HG02623 (cell line): ENCODE measurements at regions not wholly inside any gene's neighbourhood (a gene's known extent, or its start where the extent isn't known, plus 50 kb on each side); places are given as distances from the start of the nearest gene placed in this dataset.

ENCODE experiments used
- ATAC-seq: cut with Tn5 transposase; IDR thresholded peaks from one replicate; pipeline ENCODE4 v1.9.1; 2021; ENCODE audit warnings: moderate library complexity; ENCODE audit not compliant: unreplicated experiment

DNA sequence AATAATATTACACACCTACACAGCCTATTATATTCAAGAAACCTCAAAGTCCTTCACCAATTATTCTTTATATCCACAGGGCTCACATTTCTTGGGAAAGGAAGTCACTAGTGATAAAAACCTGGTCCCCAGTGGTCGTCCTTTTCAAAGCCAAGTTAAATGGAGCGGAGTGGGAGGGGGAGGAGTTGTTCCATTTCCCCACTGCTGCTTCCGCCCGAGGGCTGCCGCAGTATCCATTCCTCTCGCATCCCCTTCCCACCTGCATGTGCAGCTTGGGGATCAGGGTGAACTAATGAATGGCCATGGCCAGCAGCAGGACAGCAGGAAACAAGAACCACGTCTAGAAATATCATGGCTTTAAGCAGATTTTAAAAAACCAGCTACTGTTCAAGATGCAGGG lies 76.4 kb upstream of the SEMA6D start:
- ATAC-seq: no peak

DNA sequence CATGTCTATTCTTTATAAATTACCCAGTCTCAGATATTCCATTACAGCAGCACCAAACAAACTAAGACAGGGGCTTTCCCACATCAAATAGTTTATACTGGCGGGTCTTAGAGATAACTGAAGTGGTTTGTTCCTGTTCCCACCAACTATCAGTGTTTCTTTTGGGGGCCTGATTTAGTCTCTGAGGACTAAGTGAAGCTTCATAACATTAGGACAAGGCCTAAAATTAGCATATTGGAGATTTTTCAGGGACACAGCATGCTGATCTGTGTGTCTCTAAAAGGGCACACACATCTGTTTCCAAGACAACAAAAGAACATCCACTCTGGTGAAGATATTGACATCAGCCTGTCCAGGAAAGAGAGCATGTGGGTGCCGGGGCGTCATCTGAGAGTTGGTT lies 72.6 kb upstream of the SEMA6D start:
- no peak for ATAC-seq

DNA sequence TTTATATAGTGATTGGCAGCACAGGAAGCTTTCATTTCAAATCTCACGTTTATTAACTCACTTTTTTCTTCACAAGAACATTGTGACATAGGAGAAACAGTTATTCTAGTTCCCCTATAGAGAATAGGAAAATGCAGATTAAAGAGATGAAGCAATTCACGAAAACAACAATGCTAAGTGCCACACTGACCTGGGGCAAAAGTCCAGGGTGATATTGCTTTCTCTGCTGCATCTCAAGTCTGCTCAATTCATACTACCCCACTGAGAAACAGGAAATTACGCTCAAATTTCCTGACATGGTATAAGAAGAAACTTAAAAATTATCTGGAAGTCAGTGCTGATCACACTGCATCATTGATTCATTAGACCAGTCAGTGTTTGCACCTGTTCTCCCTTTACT lies 66.7 kb upstream of the SEMA6D start:
- ATAC-seq: no peak

DNA sequence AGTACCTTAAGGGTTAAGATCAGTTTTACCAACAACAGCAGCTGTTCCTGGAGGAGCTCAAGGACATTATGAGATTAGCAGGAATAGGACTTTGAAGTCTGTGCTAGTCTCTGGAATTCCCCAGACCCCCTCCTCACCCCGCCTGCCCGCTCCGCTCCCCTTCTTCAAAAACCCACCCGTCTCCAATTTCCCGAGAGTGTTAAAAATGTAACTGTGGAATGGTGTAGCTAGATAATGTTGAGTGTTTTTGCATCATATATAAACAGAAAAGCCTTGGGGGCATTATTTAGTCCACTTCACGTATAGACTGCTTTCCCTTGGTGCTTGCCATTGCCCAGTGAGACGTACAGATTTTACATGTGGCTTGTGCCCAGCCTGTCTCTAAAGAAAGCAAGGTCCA lies 65.0 kb upstream of the SEMA6D start:
- no peak for ATAC-seq

DNA sequence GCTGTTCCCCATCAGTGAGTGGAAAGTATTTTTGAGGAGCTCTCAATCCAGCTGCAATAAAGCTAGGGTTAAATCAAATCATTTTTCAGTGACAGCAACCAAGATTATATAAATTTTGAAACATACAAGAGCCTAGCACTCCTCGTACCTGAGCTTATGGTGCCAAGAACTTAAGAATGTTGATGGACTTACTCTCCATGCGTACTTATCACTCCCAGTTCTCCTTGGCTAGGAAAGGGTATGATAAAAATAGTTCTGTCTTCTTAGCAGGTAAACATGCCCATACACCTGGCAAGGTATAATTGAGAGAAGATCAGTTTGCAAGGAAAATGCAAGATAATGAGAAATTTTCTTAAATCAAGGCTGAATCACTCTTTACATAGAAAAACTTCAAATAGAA lies 64.5 kb upstream of the SEMA6D start:
- ATAC-seq: no peak

DNA sequence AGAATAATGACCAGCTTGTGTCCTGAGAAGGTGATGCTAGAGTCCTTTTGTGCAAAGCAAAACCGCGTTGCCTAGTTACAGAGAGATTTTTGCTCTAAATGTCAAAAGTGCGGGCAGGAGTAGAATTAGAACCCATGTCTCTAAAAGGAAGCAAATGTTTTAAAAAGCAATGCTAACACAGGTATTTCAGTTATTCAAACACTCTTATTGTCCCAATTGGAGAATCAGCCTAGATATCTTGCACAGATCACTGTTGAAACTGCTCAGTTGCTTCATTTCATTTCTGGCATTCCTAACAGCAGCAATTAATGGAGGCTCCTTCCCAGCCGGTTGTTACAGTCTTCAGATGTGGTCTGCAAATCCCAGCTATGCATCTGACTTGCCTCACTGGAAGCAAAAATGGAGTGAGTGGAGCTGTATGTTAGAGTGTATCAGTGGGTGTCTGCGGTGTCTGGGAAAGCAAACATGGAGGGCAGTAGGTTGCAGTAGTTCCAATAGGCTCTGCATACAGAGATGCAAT lies 55.6 kb upstream of the SEMA6D start:
- ATAC-seq: no peak

DNA sequence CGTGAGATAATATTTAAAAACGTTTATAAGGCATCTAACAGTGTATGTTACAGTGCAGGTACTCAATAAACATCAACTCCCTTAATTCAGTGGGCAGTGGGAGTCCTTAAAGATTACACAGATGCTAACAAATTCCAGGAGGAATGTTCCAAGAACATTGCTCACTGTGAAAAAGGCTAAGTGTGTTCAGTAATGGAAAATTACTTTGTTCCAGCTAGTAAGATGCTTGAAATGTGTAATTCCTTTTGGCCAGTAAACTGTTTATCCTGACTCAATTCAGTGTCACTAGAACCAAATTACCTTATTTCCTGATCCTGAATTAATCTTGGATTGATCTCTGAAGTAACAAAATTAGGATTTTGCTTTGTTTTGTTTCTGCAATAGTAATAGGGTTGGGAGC lies 54.2 kb upstream of the SEMA6D start:
- no peak for ATAC-seq
